CD4-positive, alpha-beta T cell treated with Interleukin-17A for 1 hour (primary cell): ENCODE measurements at regions not wholly inside any gene's neighbourhood (a gene's known extent, or its start where the extent isn't known, plus 50 kb on each side); places are given as distances from the start of the nearest gene placed in this dataset.

Experiments used
- DNase-seq: peaks from one replicate; pipeline ENCODE4 v3.0.0-alpha.2; 2020

DNA sequence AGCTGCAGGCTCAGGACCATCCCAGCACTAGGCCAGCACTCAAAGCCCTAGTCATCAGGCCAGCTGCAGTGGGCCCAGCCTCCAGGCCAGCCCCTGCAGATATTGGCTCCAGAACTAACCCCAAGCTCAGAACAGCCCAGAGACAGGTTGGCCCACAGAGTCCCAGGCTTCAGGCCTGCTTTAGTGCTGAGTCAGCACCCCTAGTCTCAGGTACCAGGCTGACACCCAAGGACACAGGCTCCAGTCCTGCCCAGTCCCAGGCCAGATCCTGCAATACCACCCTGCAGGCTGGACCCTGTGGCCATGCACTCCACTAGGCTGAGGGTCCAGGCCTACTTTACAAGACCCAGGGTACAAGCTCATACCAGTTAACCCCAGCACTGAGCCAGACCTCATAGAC, 234.4 kb upstream of the GPRIN3 start:
- no peak for DNase-seq

- DNase-seq = no peak
These were observed 232.5 kb upstream of the GPRIN3 start for GRCh38 chr4:89539797-89540711.

DNA sequence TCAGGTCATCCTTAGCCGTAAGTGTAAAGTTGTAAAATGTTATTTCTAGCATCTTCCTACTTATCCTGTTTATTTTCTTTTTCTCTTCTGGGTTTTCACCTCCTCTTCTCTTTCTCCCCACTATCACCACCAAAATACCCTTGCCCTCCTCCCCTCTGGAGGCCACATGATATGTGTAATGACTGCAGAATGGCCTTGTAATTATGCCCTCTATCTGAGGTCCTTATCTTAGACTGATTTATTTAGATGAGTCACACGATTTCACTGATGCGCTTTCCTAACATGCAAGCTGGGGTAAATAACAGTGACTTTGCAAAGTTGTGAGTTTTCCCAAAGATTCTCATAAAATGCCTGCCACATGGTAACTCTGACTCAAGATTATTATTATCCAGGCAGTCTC, 231.8 kb upstream of the GPRIN3 start:
- no peak for DNase-seq

DNA sequence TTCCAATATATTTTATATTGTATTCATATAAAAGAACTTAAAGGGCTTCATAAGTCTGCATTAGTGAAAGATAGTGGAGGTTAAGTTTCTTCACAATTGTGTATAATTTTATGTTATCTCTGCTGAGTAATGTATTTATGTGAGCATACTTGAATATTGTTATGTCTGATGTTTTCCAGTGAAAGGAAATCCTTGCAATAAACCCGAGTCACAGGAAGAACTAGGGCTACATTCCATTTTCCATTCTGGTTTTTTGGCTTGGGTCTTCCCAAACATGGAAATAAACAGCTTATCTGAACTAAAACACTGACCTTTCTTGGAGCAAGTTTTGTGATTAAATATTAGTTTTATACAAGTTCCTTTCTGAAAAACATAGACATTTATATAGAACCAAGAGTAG, 231.3 kb upstream of the GPRIN3 start:
- DNase-seq = no peak

- no peak for DNase-seq
These were observed 230.6 kb upstream of the GPRIN3 start for GRCh38 chr4:89538171-89538570.

DNA sequence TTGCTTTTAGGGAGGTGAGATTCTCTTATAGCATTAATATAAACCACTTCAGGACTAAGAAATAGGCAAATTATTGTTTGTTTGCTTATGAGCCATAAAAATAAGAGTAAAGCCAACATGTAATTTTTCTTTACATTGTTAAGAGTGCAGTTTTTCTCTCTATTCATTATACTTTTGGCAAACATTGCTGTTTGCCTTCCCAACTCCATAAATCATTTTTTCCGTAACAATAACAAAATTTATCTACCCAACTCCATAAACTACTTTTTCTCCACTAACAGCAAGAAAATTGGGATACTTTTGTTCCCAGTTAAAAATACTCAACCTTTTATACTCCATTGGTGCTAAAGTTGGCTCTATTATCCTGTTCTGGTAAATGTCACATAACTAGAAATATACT, 229.7 kb upstream of the GPRIN3 start:
- DNase-seq = no peak

- DNase-seq = no peak
These were observed 227.7 kb upstream of the GPRIN3 start for GRCh38 chr4:89535251-89535650.

DNA sequence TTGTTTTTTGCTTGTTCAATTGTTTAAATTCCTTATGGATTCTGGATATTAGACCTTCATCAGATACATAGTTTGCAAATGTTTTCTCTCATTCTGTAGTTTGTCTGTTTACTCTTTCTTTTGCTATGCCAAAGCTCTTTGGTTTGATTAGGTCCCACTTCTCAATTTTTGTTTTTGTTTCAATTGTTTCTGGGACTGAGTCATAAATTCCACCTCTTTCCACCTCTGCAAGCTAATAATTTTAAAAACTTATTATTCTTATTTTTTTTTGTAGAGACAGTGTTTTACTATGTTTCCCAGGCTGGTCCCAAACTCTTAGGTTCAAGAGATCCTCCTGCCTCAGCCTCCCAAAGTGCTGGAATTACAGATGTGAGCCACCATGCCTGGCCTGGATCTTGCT, 226.8 kb upstream of the GPRIN3 start:
- DNase-seq = no peak

DNA sequence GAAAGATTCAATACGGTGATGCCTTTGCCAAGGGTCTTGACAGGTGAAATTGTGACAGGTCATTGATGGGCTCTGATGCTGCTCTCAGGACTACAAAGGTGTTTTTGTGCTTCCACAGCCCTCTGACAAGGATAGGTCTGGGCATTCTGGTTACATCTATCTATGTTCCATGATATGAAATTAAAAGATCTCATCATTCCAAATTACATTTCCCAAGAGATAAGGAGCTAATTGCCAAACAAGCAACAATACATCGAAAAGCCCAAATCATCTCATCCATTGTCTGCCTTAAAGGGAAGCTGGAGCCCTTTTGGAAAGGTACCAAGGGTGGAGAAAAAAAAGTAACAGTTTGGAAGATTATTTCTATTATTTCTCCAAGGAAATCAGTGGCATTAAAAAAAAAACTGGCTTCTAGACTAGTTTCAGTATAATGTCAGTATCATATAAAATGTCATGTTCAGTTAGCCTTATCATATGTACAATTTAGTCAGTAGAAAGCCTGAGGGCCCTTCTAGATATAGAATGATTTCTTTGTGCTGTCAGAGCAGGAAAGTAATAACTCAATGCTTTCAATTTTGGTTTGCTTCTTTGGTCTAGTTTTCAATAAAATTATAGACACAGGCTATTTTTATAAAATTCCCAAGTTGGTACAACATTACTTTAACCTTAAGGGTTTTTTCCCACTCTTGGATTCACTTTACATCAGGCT, 224.5 kb upstream of the GPRIN3 start:
- no peak for DNase-seq

- DNase-seq = peak; percentile 11
These were observed 221.0 kb upstream of the GPRIN3 start for GRCh38 chr4:89528526-89529133.

- DNase-seq = no peak
These were observed 214.2 kb upstream of the GPRIN3 start for GRCh38 chr4:89521826-89522225.

- DNase-seq = no peak
These were observed 212.2 kb upstream of the GPRIN3 start for GRCh38 chr4:89519771-89520320.

DNA sequence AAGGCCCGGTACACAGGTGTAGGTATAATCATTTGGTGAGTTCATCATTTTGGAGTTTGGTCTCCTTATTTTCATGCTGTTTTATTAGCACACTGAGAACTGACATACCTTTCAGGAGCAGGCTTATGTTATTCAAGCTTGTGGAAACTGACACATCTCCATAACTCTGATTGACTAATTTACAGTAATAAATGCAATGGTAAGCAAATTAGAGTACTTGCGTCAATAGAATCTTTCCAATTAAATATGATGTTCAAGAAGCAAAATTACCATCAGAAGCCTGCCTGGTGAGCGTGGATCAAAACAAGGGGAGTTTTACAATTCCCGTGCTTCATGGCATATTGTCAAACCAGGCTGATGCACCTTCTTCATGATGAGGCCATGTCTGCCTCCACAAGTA, 210.7 kb upstream of the GPRIN3 start:
- no peak for DNase-seq

- no peak for DNase-seq
These were observed 207.2 kb upstream of the GPRIN3 start for GRCh38 chr4:89514811-89515210.

GRCh38 chr4:89511776-89512175, 204.2 kb upstream of the GPRIN3 start:
- no peak for DNase-seq

- DNase-seq = peak; percentile 44
These were observed 202.2 kb upstream of the GPRIN3 start for GRCh38 chr4:89509708-89510281.

DNA sequence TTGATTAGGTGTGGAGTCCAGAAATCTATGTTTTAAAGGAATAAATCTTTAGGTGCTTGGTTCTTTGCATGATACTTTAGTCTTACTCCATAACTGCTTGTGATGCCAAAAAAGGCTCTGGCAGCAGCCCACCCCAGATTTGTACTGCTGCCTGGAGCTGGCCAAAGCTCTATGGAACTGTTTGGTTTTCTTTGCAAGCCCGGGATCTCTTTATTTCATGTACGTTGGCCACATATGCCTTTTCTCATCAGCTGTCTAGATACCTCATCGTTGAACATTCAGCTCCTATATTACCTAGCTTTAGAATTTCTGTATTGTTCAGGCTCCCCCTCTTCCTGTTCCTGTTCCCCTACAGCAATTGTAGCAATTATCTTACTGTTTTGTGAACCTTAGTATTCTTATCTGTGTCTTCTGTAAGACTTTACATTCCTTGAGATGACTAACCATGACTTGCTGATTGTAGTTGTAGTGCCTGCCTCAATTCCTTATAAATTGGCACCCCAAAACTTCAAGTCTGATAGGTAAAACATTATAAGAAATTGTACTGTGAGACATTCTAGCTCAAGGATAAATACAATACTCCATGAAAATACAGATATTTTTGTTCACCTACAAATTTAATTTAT, 199.4 kb upstream of the GPRIN3 start:
- no peak for DNase-seq

DNA sequence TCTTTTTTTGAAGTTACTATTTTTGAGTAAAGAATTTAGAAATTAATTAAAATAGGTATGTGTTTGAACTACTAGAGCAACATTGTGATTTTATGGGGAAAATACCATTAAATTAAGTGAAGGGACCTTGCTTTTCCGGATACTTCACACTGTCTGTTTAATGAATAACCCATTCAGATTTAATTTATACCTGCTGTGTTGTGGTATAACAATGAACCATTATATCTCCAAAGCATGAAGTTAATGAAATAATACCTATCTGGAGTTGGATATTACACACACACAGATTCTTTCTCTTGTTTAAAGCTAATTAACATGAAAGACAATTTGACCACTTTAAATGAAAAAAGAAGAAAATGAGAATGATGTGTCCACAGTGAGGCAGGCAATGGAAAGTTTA, 195.0 kb upstream of the GPRIN3 start:
- DNase-seq = no peak

DNA sequence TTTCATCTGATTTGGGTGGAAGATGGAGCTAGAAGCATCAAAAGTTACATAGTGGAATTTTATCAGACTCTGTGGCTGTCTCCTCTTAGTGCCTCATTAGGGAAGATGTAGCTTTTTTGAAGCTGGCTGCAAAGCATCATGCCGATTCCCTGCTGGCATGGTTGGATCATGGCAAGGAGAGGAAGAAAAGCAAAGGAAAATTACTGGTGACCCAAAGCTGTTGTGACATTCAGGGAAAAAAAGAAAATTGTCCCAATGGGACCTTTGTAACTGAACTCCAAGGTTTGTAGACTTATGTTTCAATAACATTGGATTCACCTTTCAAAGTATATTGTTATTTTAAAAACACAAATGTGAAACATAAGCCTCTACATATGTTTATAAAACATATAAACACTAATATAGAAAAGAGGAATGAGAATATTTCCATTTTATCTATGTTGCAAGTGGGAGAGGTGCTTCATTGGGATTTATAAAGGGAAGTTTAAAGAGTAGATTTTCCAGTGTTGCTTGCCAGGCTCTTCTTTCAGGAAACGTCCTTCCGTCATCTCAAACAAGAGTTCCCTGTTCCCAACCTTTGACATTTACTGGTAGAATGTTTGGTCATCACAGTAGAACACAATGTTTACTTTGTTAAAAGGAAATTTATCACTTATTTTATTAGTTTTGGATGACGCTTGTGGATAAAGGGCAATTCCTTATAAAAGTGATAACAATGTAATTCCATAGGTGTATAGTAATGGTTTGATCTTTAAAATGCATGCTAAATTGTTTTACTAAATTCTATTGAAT, 190.1 kb upstream of the GPRIN3 start:
- DNase-seq = no peak

- no peak for DNase-seq
These were observed 189.3 kb upstream of the GPRIN3 start for GRCh38 chr4:89496851-89497250.

GRCh38 chr4:89493367-89493766, 185.8 kb upstream of the GPRIN3 start:
- DNase-seq = no peak

- DNase-seq = no peak
These were observed 185.0 kb upstream of the GPRIN3 start for GRCh38 chr4:89492581-89493071.
